ENCODE measurements at regions not wholly inside any gene's neighbourhood (a gene's known extent, or its start where the extent isn't known, plus 50 kb on each side); places are given as distances from the start of the nearest gene placed in this dataset.
A peak's percentile ranks its signal among the peaks of the same experiment; 100 is the strongest.

- no peak for DNase-seq
These were observed 79.6 kb upstream of the ACP3 start for GRCh38 chr3:132237652-132238032.

GRCh38 chr3:132239587-132239986, 77.6 kb upstream of the ACP3 start:
- no peak for DNase-seq

GRCh38 chr3:132241776-132242514, 75.3 kb upstream of the ACP3 start:
- DNase-seq = peak in 1 of 2 experiments; percentile 81

- DNase-seq = peak in 1 of 2 experiments; percentile 5
These were observed 74.4 kb upstream of the ACP3 start for GRCh38 chr3:132242790-132243189.

- DNase-seq = no peak
These were observed 71.6 kb upstream of the ACP3 start for GRCh38 chr3:132245552-132246142.

GRCh38 chr3:132246212-132246611, 71.0 kb upstream of the ACP3 start:
- DNase-seq = no peak

GRCh38 chr3:132247211-132247610, 70.0 kb upstream of the ACP3 start:
- no peak for DNase-seq

- DNase-seq = no peak
These were observed 68.7 kb upstream of the ACP3 start for GRCh38 chr3:132248490-132248889.

GRCh38 chr3:132253262-132253878, 63.8 kb upstream of the ACP3 start:
- peak in 1 of 2 experiments; percentile 58 for DNase-seq

GRCh38 chr3:132254076-132254755, 63.0 kb upstream of the ACP3 start:
- DNase-seq = no peak

- peak; percentile 78 to 91 for DNase-seq
These were observed 62.0 kb upstream of the ACP3 start for GRCh38 chr3:132255041-132255745.

- peak; percentile 53 to 77 for DNase-seq
These were observed 60.2 kb upstream of the ACP3 start for GRCh38 chr3:132256989-132257388.

- no peak for DNase-seq
These were observed 55.7 kb upstream of the ACP3 start for GRCh38 chr3:132261506-132261905.

GRCh38 chr3:132262305-132262704, 54.9 kb upstream of the ACP3 start:
- no peak for DNase-seq

GRCh38 chr3:132262956-132263355, 54.3 kb upstream of the ACP3 start:
- DNase-seq = no peak

GRCh38 chr3:132265028-132265427, 52.2 kb upstream of the ACP3 start:
- DNase-seq = no peak

- peak; percentile 92 to 96 for DNase-seq
These were observed 51.7 kb upstream of the ACP3 start for GRCh38 chr3:132265488-132265887.

- no peak for DNase-seq
These were observed 49.7 kb upstream of the ACP3 start for GRCh38 chr3:132267391-132267993.

All from NCI-H524 (cell line).